ENCODE measurements at regions not wholly inside any gene's neighbourhood (a gene's known extent, or its start where the extent isn't known, plus 50 kb on each side); places are given as distances from the start of the nearest gene placed in this dataset.
"Not testable (repeated sequence)": the region's sequence is repeated elsewhere in the genome, so short reads cannot be mapped to it uniquely, and the experiment has no call there.

DNA sequence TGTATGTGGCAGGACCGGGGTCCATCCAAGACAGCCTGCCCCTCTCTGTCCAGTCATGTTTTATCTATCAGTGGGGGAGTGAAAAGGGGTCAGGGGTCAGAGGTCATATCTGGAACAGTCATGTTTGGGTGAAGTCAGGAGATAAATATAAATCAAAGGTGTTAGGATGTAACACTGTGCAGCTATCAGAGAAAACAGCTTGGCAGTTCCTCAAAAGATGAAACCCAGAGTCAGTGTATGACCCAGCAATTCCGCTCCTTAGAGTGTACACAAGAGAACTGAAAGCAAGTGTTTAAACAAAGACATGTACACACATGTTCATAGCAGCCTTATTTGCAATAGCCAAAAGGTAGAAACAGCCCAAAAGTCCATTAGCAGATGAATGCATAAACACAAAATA is 361.3 kb downstream of the FOXL1 start:
- DNase-seq (ENCODE audit: low read depth) = no peak

DNA sequence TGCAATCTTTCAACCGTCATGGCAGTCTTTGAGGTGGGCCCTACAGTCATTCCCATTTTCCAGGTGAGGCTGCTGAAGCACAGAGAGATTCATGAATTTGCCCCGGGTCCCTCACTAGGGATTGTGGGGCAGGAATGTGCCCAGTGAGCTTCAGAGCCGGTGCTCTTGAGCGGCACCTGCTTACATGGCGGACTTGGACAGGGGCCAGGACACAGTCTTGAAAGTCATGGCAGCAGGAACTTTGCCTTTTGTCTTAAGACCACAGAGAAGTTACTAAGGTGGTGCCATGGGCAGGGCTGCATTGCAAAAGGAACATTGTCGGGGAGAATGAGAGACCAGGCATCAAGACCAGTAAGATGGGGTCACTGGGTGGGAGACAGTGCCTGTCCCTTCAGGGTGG is 363.4 kb downstream of the FOXL1 start:
- DNase-seq (ENCODE audit: low read depth) = no peak

DNA sequence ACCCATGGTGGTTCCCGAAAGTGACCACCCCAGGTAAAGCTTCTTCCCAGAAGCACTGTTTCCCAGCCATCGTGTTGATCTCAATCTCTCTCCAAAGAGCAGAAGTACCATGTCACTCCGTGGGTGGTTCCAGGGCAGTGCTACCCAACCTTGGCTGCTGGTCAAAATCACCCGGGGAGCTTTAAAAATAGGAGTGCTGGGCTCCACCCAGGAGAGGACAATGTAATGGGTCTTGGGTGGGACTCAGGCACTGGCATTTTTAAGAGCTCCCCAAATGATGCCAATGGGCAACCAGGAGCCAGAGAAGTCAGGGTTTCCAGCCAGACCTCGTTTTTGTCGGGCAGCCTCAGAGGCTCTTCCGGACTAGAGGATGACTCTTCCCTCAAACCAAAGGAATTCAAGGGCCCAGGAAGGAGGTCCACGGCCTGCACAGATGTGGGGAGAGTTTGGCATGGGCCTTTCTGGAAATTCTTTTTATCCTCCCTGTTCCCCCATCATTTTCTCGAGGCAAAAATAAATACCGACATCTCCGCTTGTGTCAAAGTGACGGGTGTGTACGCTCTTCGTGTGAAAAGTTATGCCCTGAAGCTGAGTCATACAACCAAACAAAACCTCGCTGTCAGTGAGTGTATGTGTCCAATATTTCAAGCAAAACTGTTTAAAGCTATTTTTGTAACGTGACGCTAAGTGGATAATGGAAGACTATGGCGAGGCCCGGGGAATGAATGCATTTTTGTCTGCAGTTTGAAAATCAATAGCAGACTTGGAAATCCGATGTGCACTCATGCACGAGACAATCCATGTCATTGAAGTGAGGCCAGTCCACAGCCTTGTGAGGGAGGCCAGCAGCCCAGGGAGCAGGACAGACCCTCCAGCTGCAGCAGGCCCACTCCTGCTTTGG is 364.1 kb downstream of the FOXL1 start:
- no peak for DNase-seq (ENCODE audit: low read depth)

DNA sequence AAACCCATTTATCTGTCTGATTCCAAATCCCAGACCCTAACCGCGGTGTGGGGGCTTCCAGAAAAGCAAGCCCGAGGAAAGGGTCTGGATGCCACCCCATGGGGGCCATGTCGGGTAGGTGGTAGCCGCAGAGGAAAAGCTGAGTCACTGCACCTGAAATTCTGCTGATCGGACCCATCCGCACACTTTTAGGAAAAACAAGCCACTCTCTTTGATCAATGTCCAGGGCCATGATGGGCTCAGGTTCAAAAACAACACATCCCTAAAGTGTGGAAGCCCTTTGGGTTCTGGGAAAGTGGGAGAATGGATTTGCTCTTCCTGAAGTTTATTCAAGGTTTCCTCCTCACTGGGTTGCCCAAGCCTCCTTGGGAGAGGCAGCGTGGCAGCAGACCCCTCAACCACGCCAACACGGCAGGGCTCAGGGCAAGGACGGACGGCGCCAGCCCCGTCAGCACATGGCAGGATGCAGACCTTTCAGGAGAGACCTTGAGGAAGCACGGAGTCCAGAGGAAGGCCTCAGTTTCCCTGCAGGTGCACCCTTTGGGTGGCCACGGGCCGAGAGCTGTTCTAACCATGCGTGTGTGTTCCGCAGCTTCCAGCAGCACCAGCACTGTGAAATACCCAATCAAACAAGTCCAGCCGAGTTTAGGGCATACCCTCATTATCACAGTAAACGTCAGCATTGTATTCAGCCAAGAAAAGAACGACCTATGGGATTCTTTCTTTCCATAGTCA is 367.0 kb downstream of the FOXL1 start:
- DNase-seq (ENCODE audit: low read depth) = no peak

DNA sequence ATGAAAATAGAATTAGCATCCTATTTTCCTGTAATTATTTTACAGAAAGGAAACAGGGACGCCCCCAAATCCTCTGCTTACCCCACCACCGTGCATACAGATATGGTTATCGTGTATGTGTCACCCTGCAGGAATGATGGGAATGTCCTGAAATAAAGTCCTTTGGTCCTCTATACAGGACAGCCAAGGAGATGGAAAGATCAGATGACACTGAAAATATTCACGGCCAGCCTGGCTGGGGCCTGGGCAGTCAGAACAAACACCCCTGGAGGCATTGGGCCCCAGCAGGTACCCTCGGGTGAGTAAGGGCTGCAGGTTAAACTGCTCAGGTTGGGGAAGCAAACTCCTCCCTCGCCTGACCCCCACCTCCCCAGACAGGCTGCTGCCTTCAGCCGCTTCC is 368.0 kb downstream of the FOXL1 start:
- no peak for DNase-seq (ENCODE audit: low read depth)

DNA sequence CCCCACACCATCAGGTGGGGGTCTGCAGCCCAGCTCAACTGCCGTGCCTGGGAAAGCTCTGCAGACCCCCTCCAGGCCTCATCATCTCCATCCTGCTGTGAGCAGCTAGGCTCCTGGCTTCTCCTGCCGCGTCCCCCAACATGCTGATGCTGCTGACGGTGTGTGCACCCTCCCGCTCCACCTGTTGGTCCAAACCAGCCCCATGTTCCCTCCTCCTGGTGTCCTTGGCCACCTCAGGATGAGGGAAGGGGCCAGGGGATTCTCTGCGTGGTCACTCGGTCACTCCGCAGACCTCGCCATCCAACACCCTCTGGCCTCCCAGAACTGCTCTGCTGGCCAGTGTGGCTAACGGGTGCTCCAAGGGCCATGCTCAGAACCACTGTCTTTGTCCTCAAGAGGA is 368.6 kb downstream of the FOXL1 start:
- DNase-seq (ENCODE audit: low read depth) = no peak

DNA sequence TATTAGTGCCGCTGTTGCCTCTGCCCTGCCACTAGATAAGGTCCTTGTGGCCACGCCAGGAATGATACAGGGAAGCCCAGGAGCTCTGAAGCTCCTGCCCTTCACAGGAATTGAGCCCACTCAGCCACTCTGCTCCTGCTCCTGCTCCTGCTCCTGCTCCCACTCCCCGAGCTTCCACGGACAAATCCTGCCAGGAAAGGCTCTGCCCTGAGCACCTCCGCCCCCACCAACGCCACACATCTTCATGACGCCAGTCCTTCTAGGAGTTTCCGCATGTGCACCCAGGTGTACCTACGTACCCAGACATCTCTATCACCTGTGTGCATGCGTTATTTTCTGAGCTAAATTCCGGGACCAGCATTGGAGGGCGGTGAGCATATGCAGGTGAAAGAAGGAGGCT is 369.1 kb downstream of the C16orf95 start:
- DNase-seq (ENCODE audit: low read depth) = no peak

DNA sequence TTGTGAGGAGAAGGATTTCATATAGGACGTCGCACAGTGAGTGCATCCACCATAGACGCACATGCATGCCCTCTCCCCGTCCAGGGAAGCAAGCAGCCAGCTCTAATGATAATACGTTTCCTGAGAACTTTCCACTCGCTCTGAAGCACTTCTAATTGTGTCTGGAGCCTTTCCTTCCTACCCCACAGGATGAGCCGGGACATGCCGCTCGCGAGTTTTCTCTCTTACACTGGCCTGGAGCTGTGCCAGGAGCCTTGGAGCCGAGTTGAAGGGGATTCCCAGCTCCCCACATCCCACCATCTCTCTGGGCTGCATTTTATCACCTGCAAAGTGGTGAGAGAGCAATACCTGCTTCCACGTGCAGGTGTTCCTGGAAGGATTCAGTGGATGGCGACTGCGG is 368.1 kb downstream of the C16orf95 start:
- DNase-seq (ENCODE audit: low read depth) = no peak

DNA sequence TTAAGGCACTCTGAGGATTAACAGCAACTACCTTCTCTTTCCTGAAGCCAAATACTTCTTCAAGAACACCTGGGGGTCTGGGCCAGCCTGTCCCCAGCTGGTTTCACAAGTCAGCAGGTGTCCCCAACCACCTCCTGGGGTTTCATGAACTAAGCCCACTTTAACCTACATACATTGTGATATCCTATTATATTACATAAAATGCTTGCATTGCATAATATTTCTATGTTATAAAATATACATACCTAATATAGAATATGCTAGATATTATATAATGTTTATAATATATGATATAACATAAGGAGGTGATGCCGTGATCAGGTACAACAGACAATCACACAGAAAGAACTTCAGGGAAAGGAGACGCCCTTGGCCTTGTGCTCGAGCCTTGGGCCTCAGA is 367.6 kb downstream of the C16orf95 start:
- no peak for DNase-seq (ENCODE audit: low read depth)

DNA sequence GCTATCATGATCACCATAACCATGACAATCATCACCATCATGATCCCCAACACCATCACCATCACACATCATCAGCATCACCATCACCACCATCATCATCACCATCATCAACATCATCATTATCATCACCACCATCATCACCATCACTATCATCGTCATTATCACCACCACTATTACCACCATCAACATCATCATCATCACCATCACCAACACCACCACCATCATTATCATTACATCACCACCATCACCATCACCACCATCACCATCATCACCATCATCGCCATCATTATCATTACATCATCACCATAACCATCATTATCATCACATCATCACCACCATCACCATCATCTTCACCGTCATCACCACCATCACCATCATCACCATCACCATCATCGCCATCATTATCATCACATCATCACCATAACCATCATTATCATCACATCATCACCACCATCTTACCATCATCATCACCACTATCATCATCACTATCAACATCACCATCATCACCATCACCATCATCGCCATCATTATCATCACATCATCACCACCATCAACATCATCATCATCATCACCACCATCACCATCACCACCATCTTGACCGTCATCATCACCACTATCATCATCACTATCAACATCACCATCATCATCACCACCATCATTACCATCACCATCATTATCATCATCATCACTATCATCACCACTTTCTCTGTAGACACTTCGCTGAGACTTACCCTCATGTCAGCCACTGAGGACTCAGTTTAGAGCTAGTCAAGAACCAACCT is 366.0 kb downstream of the C16orf95 start:
- DNase-seq (ENCODE audit: low read depth) = no peak

DNA sequence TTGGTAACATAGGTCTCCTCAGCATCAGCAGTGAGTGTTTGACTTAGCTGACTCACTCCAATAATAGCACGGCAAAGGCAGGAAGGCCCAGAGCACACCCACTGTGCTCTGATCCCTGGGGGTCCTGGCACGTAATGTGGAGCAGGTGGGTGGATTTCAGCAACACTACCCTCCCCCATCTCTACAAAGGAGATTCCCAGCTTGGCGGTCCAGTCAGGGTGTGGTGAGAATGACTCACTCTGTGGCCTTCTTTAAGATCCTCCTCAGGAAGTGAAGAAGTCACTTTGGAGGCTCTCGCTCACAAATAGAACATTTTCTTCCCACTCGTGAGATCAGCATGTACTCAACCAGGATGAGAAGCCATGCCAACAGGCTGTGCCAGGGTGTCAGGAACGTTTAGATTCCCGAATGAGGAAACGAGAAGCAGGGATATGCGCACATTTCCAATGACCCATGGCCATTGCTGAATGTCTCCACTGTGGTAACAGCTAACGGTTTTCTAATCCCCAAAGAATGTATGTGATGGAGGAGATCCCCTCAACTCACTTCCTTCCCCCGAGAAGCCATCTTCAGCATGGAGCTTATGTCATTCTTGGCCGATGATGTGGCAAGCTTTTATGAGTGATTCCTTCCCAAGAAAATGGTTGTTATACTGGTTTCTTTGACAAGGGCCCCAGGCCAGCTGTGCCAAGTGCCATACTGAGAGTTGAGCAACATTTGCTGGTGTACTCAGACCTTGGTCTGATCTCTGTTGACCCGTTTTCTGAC is 365.2 kb downstream of the C16orf95 start:
- DNase-seq (ENCODE audit: low read depth) = no peak

DNA sequence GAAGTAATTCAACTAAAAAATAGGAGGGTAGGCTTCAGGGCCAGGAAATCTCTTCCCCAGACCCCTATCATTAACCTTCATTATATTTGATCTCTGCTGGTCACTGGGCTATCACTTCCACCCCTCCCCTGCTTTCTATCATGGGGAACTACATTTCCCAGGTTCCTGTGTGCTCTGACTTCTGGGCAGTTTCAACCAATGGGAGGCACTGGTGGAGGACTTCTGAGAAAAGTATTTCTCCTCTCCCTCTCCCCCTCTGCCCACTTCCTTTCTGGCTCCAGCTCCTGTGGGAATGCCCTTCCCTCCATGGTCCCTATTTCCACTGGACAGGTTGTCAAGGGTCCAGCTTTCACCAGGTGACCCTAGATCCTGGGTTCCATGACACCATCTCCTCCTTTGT is 364.4 kb downstream of the C16orf95 start:
- no peak for DNase-seq (ENCODE audit: low read depth)

DNA sequence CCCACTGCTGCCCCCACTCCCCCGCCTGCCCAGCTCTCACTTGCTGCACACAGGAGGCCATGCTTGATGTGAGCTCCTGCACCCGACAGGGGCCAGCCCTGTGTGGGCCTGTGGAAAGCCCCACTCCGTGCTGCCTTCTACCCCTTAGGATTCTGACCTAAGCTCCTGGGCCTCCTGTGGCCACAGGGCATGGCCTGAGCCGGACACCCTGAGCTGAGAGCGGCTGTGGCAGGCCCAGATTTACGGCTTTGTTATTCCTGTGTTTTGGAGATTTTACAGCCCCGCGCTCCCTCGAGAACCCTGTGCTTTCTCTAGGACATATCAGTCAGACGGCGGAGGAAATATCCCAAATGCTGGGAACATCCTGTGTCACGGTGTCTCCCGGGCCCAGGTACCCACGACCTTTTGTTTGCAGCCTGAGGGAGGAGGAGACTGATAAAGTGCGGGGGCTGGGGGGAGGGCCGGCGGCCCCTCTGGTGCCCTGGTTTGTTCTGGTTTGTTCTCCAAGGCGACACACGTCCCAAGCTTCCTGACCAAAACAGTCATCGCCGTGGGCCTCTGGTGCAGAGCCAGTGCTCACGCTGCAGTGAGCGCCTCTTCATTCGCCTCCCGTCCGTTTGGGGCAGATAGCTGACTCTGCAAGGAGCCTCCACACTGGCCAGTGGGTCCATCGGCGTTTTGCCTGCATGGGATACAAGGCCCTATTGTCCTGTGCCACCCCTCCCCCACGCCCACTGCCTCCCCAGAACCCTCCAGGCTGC is 363.4 kb downstream of the C16orf95 start:
- no peak for DNase-seq (ENCODE audit: low read depth)

DNA sequence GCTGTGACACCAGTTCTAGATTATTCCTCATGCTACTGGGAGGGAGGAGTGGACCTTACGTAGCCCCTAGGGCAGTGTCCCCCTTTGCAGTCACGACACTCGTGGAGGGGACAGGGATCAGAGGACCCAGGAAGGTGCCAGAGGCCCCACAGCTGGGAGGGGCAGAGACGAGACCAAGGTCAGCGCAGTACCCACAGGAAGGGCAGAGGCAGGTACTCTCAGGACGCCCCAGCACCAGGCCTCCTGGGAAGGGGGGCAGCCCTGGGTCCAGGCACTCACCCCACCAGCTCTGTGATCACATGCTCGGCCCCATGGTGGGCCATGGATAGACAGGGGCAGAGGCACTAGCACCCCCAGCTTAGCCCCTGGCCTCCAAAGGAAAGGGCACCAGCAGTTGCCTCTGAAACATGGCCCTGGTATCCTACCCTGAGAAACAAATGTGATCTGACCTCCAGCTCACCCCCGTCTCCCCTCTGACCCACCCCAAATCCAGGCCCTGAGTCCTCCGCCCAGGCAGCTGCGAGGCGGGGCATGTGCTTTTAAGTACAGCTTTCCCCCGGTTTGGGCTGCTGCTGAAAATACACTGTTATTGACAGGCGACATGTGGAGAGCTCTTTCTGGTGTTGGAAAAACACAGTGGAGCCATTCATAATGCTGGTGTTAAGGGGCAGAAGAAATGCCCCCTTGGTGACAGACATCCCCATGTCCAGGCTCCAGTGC is 361.9 kb downstream of the C16orf95 start:
- no peak for DNase-seq (ENCODE audit: low read depth)

DNA sequence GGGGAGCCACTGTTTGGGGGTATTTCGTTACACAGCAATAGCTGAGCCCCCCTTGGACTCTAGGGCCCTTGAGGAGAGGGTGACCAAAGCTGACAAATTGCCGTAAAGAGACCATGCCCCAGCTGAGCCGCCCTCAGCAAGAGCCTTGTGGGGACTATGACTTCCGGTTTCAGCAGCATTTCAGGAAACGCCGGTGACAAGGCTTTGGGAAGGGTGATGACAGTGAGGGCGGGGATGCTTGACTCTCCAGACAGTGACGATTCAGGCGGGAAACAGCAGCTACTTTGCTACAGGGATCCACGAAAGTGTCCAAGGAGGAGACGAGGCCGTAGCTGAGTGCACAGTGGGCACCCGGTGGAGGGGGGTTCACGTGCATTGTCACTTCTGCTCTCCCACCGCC is 360.8 kb downstream of the C16orf95 start:
- DNase-seq (ENCODE audit: low read depth) = no peak

DNA sequence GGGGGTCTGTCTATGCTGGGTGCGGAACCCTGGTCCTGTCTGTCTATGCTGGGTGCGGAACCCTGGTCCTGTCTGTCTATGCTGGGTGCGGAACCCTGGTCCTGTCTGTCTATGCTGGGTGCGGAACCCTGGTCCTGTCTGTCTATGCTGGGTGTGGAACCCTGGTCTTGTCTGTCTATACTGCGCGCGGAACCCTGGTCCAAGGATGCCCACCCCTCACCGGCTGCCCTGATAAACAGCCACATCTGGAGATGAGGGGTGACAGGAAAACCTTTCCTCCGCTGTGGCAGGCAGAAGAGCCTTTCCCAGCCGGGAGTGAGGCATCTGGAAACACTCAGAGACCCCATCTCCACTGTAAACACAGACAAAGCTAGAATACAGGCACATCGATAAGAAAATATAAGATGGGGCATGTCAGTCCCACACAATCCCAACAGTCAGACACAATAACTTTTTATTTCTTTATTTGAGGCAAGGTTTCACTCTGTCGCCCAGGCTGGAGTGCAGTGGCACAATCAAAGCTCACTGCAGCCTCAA is 359.5 kb downstream of the C16orf95 start:
- not testable (repeated sequence) for DNase-seq (ENCODE audit: low read depth)

DNA sequence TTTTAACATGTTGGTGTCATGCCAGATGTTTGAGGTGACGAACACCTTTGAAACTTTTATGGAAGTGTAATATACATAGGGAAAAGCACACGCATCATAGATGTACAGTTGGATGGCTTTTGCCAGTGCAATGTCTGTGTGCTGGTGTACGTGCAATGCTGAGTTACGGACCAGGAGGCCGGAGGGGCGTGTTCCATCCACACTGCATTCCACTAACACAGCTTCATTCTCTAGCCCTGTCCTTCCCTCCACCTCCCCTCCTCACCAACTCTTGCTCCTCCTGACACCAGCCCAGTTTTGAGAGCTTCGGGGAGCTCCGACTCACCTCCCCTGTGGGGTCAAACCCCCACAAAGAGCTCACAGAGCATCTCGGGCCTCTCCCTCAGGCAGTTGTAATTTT is 358.8 kb downstream of the C16orf95 start:
- DNase-seq (ENCODE audit: low read depth) = no peak

DNA sequence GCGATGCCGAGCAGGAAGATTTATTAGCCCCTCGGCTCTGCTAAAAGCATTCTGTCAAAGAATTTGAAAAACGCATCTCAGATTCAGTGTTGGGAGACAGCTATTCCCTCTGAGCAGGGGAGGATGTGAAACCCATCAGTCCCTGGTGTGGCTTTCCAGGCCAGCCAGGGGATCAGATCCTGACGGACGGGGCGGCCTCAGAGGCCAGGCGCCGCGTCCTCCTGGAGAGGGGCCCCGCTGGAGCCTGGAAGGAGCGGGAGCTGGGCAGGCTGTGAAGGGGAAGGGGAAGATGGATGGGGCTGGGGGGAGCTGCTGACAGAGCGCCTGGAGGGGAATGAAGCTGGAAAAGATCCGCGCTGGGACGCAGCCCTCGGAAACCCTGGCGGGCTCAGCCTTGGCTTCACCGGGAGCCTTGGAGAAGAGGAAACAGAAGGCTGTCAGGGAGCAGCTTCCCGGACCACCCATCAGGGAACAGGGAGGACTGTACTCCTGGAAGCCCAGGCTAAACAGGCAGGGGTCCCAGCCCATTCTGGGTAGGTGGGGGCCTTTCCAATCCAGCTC is 358.0 kb downstream of the C16orf95 start:
- DNase-seq (ENCODE audit: low read depth) = no peak

DNA sequence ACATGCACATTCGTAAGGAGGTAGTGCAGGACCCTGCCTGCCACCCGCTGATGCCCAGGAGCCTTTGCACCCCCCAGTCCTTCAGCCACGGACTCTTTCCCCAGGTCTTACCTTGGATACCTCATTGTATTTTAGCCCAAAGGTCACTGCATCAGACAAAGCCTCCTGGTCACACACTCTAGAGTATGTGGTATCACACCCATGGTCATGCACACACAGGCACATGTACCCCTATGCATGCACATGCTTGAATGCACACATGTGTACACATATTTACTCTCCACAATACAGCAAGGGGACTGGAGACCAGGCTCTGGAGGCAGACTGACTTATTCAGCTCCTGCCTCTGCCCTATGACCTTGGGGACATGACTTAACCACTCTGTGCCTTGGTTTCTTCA is 357.5 kb downstream of the C16orf95 start:
- DNase-seq (ENCODE audit: low read depth) = no peak

DNA sequence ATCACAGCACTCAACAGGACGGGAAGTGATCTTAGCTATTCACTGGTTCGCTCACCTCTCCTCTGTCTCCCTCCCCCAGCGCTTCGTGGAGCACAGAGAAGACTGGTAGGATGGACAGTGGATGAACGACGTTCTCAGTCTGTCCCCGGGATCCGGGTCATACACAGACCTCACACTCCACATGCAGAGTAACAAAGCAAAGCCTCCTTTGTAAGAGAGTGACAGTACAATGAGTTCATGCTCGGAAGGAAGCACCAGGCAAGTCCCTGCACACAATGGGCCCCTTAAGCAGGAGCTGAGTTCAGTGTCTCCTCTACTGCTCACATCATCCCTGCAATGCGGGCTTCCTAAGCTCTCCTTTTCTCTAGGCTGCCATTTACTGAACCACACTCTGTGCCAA is 356.9 kb downstream of the C16orf95 start:
- DNase-seq (ENCODE audit: low read depth) = no peak
